ENCODE measurements at regions not wholly inside any gene's neighbourhood (a gene's known extent, or its start where the extent isn't known, plus 50 kb on each side); places are given as distances from the start of the nearest gene placed in this dataset.
"Not testable (repeated sequence)": the region's sequence is repeated elsewhere in the genome, so short reads cannot be mapped to it uniquely, and the experiment has no call there.

- not testable (repeated sequence) for DNase-seq
Observed at GRCh38 chr2:111484097-111484496, 363.4 kb downstream of the BCL2L11 start.

- DNase-seq: peak; percentile 25
Observed at GRCh38 chr2:111485895-111486294, 365.2 kb downstream of the BCL2L11 start.

- not testable (repeated sequence) for DNase-seq
Observed at GRCh38 chr2:111488451-111488850, 367.7 kb downstream of the BCL2L11 start.

- not testable (repeated sequence) for DNase-seq
Observed at GRCh38 chr2:111489460-111489859, 368.7 kb downstream of the BCL2L11 start.

GRCh38 chr2:111491181-111491580, 370.5 kb downstream of the BCL2L11 start:
- not testable (repeated sequence) for DNase-seq

GRCh38 chr2:111491614-111492013, 370.9 kb downstream of the BCL2L11 start:
- DNase-seq: not testable (repeated sequence)

GRCh38 chr2:111492995-111493719, 372.4 kb downstream of the BCL2L11 start:
- DNase-seq: not testable (repeated sequence)

- DNase-seq: not testable (repeated sequence)
Observed at GRCh38 chr2:111493720-111494078, 373.0 kb downstream of the BCL2L11 start.

- peak; percentile 29 for DNase-seq
Observed at GRCh38 chr2:111494288-111494980, 373.7 kb downstream of the BCL2L11 start.

GRCh38 chr2:111494981-111495315, 374.2 kb downstream of the BCL2L11 start:
- not testable (repeated sequence) for DNase-seq

- not testable (repeated sequence) for DNase-seq
Observed at GRCh38 chr2:111495636-111496035, 374.9 kb downstream of the BCL2L11 start.

- not testable (repeated sequence) for DNase-seq
Observed at GRCh38 chr2:111496176-111496575, 375.5 kb downstream of the BCL2L11 start.

- DNase-seq: not testable (repeated sequence)
Observed at GRCh38 chr2:111496860-111497259, 376.1 kb downstream of the BCL2L11 start.

GRCh38 chr2:111497270-111497669, 376.6 kb downstream of the BCL2L11 start:
- not testable (repeated sequence) for DNase-seq

GRCh38 chr2:111500536-111501062, 379.9 kb downstream of the BCL2L11 start:
- DNase-seq: not testable (repeated sequence)

GRCh38 chr2:111503844-111504570, 380.0 kb downstream of the ANAPC1 start:
- not testable (repeated sequence) for DNase-seq

- DNase-seq: not testable (repeated sequence)
Observed at GRCh38 chr2:111504571-111504942, 379.4 kb downstream of the ANAPC1 start.

GRCh38 chr2:111505267-111505666, 378.7 kb downstream of the ANAPC1 start:
- not testable (repeated sequence) for DNase-seq

- DNase-seq: not testable (repeated sequence)
Observed at GRCh38 chr2:111506936-111507335, 377.1 kb downstream of the ANAPC1 start.

- not testable (repeated sequence) for DNase-seq
Observed at GRCh38 chr2:111509225-111509869, 374.6 kb downstream of the ANAPC1 start.

GRCh38 chr2:111510384-111510783, 373.6 kb downstream of the ANAPC1 start:
- not testable (repeated sequence) for DNase-seq

- DNase-seq: not testable (repeated sequence)
Observed at GRCh38 chr2:111511062-111511461, 372.9 kb downstream of the ANAPC1 start.

- not testable (repeated sequence) for DNase-seq
Observed at GRCh38 chr2:111512378-111512777, 371.6 kb downstream of the ANAPC1 start.
